Heart left ventricle (tissue), 13 donors: ENCODE measurements at regions not wholly inside any gene's neighbourhood (a gene's known extent, or its start where the extent isn't known, plus 50 kb on each side); places are given as distances from the start of the nearest gene placed in this dataset.

ENCODE experiments used
- CTCF ChIP-seq, 12 donors: fragments of 200-600 bp; sonication (generic) in 4 of 12; IDR thresholded peaks; one replicate each; pipeline versions ENCODE4 v1.5.0 to v1.8.0; 2018 to 2022; ENCODE audit warnings: antibody characterized with exemption in 12 of 12, mild to moderate bottlenecking in 5 of 12
- POLR2A ChIP-seq, 2 donors: fragments of 450-650 bp; IDR thresholded peaks; one replicate each; pipeline ENCODE4 v1.6.1; 2017; ENCODE audit warnings: antibody characterized with exemption in 2 of 2, mild to moderate bottlenecking in 2 of 2, moderate library complexity in 2 of 2
- donor health status: ischemic (EF 13 %, LVEDD 7.1; RV severe dilation, severe dysfunction).
- donor health status: DM: no; HTN: yes; CAD: no.
- donor health status: DM: no; HTN: no; CAD: no.
- donor health status: ischemic (EF 25% LVEDD 6.9; RV normal size, moderate dysfunction).
- donor health status: ischemic (EF 25% LVEDD 5.7; RV mildly dilated, moderate dysfunction).
- donor health status: ischemic (EF 35%, LVEDD 5.7; RV mildly dilated, moderate dysfunction).
- donor health status: nonischemic (EF 11% LVEDD 7.7; RV severe dilation, severe dysfunction).
- donor health status: DM: yes; HTN: yes; CAD: no.
- donor health status: PGD.
- donor health status: ischemic (EF 29% LVEDD 5.4; RV normal size, mild dysfunction).
- donor health status: nonischemic (EF 23%, LVEDD 6.1; RV moderate dilation, normal function).

- no peak for TF ChIP-seq CTCF (IDR thresholded peaks at IDR 0.05)
- no peak for TF ChIP-seq POLR2A (IDR thresholded peaks at IDR 0.05)
Measured at GRCh38 chr11:95655536-95655935, 134.0 kb downstream of the FAM76B start.
